ENCODE measurements at regions not wholly inside any gene's neighbourhood (a gene's known extent, or its start where the extent isn't known, plus 50 kb on each side); places are given as distances from the start of the nearest gene placed in this dataset.

GRCh38 chr10:94281654-94282053, 81.1 kb downstream of the NOC3L start:
- DNase-seq (ENCODE audit: low spot score): no peak

GRCh38 chr10:94282369-94282768, 80.4 kb downstream of the NOC3L start:
- DNase-seq (ENCODE audit: low spot score): no peak

Small RNA genes lying in the stretch of these regions (small RNA-seq; reads per million reads assigned to genes)
- 0 reads per million in 2 experiments for gene RNU6-657P
